ENCODE measurements at regions not wholly inside any gene's neighbourhood (a gene's known extent, or its start where the extent isn't known, plus 50 kb on each side); places are given as distances from the start of the nearest gene placed in this dataset.

GRCh38 chr10:59536167-59537014, 173.3 kb downstream of the SLC16A9 start:
- Mint-ChIP-seq H3K27ac (no peak overlapping the region), H3K9me3 (peaks cover 2 to 4% of the 10 kb centered on the region in 2 donors), H3K36me3 (ENCODE audit: insufficient read depth in 2 of 2) (no peaks in the 10 kb centered on the region), H3K4me3 (no peak overlapping the region), H3K27me3 (ENCODE audit: low read depth) (no peaks in the 10 kb centered on the region), H3K4me1 (ENCODE audit: low read depth) (no peaks in the 10 kb centered on the region)
- no peak for DNase-seq
- no peak for ATAC-seq (replicated peaks in 1 of 2)

- Mint-ChIP-seq H3K9me3 (no peaks in the 10 kb centered on the region), H3K36me3 (ENCODE audit: insufficient read depth in 2 of 2) (no peaks in the 10 kb centered on the region), H3K4me1 (ENCODE audit: low read depth) (no peaks in the 10 kb centered on the region), H3K4me3 (no peak overlapping the region), H3K27ac (no peak overlapping the region), H3K27me3 (ENCODE audit: low read depth) (no peaks in the 10 kb centered on the region)
- DNase-seq (no peak), ATAC-seq (replicated peaks in 1 of 2) (no peak)
These were observed 162.0 kb upstream of the FAM13C start for GRCh38 chr10:59524348-59524747.

- H3K27me3 Mint-ChIP-seq (ENCODE audit: low read depth) = no peaks in the 10 kb centered on the region
- ATAC-seq (replicated peaks in 1 of 2) = no peak
- peaks cover 1% of the 10 kb centered on the region in 2 donors for H3K9me3 Mint-ChIP-seq
- no peaks in the 10 kb centered on the region for H3K4me1 Mint-ChIP-seq (ENCODE audit: low read depth)
- peaks cover 0 to 1% of the 10 kb centered on the region in 2 donors for H3K36me3 Mint-ChIP-seq (ENCODE audit: insufficient read depth in 2 of 2)
- DNase-seq = no peak
- no peak overlapping the region for H3K27ac Mint-ChIP-seq
- no peak overlapping the region for H3K4me3 Mint-ChIP-seq
These were observed 161.5 kb upstream of the FAM13C start for GRCh38 chr10:59523851-59524250.

- peaks cover 0 to 1% of the 10 kb centered on the region in 2 donors for H3K36me3 Mint-ChIP-seq (ENCODE audit: insufficient read depth in 2 of 2)
- H3K27ac Mint-ChIP-seq = no peak overlapping the region
- DNase-seq (no peak), ATAC-seq (replicated peaks in 1 of 2) (no peak)
- no peaks in the 10 kb centered on the region for H3K27me3 Mint-ChIP-seq (ENCODE audit: low read depth)
- peaks cover 1% of the 10 kb centered on the region in 2 donors for H3K9me3 Mint-ChIP-seq
- H3K4me1 Mint-ChIP-seq (ENCODE audit: low read depth) = no peaks in the 10 kb centered on the region
- H3K4me3 Mint-ChIP-seq = no peak overlapping the region
These were observed 155.6 kb upstream of the FAM13C start for GRCh38 chr10:59517996-59518395.

- Mint-ChIP-seq H3K4me3 (no peak overlapping the region), H3K36me3 (ENCODE audit: insufficient read depth in 2 of 2) (peaks cover 0 to 1% of the 10 kb centered on the region in 2 donors), H3K4me1 (ENCODE audit: low read depth) (no peaks in the 10 kb centered on the region), H3K9me3 (peaks cover 1% of the 10 kb centered on the region in 2 donors), H3K27me3 (ENCODE audit: low read depth) (no peaks in the 10 kb centered on the region), H3K27ac (no peak overlapping the region)
- ATAC-seq (replicated peaks in 1 of 2) = no peak
- no peak for DNase-seq
These were observed 155.1 kb upstream of the FAM13C start for GRCh38 chr10:59517341-59517899.

- no peaks in the 10 kb centered on the region for H3K36me3 Mint-ChIP-seq (ENCODE audit: insufficient read depth in 2 of 2)
- ATAC-seq (replicated peaks in 1 of 2) = no peak
- H3K9me3 Mint-ChIP-seq = no peaks in the 10 kb centered on the region
- DNase-seq = no peak
- H3K4me1 Mint-ChIP-seq (ENCODE audit: low read depth) = no peaks in the 10 kb centered on the region
- H3K27ac Mint-ChIP-seq = no peak overlapping the region
- no peak overlapping the region for H3K4me3 Mint-ChIP-seq
- H3K27me3 Mint-ChIP-seq (ENCODE audit: low read depth) = no peaks in the 10 kb centered on the region
These were observed 151.2 kb upstream of the FAM13C start for GRCh38 chr10:59513558-59513957.

- no peak for DNase-seq
- H3K9me3 Mint-ChIP-seq = no peaks in the 10 kb centered on the region
- no peak overlapping the region for H3K4me3 Mint-ChIP-seq
- no peaks in the 10 kb centered on the region for H3K27me3 Mint-ChIP-seq (ENCODE audit: low read depth)
- H3K27ac Mint-ChIP-seq = no peak overlapping the region
- no peaks in the 10 kb centered on the region for H3K36me3 Mint-ChIP-seq (ENCODE audit: insufficient read depth in 2 of 2)
- no peaks in the 10 kb centered on the region for H3K4me1 Mint-ChIP-seq (ENCODE audit: low read depth)
- ATAC-seq (replicated peaks in 1 of 2) = no peak
These were observed 150.6 kb upstream of the FAM13C start for GRCh38 chr10:59512951-59513350.

GRCh38 chr10:59508956-59509355, 146.6 kb upstream of the FAM13C start:
- H3K27ac Mint-ChIP-seq = no peak overlapping the region
- no peaks in the 10 kb centered on the region for H3K9me3 Mint-ChIP-seq
- H3K4me1 Mint-ChIP-seq (ENCODE audit: low read depth) = no peaks in the 10 kb centered on the region
- DNase-seq = no peak
- no peak for ATAC-seq (replicated peaks in 1 of 2)
- no peaks in the 10 kb centered on the region for H3K27me3 Mint-ChIP-seq (ENCODE audit: low read depth)
- no peak overlapping the region for H3K4me3 Mint-ChIP-seq
- no peaks in the 10 kb centered on the region for H3K36me3 Mint-ChIP-seq (ENCODE audit: insufficient read depth in 2 of 2)

- no peak for ATAC-seq (replicated peaks in 1 of 2)
- H3K9me3 Mint-ChIP-seq = no peaks in the 10 kb centered on the region
- no peak for DNase-seq
- no peaks in the 10 kb centered on the region for H3K36me3 Mint-ChIP-seq (ENCODE audit: insufficient read depth in 2 of 2)
- no peaks in the 10 kb centered on the region for H3K4me1 Mint-ChIP-seq (ENCODE audit: low read depth)
- no peak overlapping the region for H3K4me3 Mint-ChIP-seq
- no peak overlapping the region for H3K27ac Mint-ChIP-seq
- H3K27me3 Mint-ChIP-seq (ENCODE audit: low read depth) = no peaks in the 10 kb centered on the region
These were observed 145.9 kb upstream of the FAM13C start for GRCh38 chr10:59508296-59508695.

GRCh38 chr10:59505926-59506325, 143.6 kb upstream of the FAM13C start:
- Mint-ChIP-seq H3K9me3 (no peaks in the 10 kb centered on the region), H3K27me3 (ENCODE audit: low read depth) (no peaks in the 10 kb centered on the region), H3K4me3 (no peak overlapping the region), H3K27ac (no peak overlapping the region), H3K36me3 (ENCODE audit: insufficient read depth in 2 of 2) (no peaks in the 10 kb centered on the region), H3K4me1 (ENCODE audit: low read depth) (no peaks in the 10 kb centered on the region)
- no peak for ATAC-seq (replicated peaks in 1 of 2)
- DNase-seq = no peak

GRCh38 chr10:59499460-59499859, 137.1 kb upstream of the FAM13C start:
- peaks cover 0 to 4% of the 10 kb centered on the region in 2 donors for H3K36me3 Mint-ChIP-seq (ENCODE audit: insufficient read depth in 2 of 2)
- H3K4me1 Mint-ChIP-seq (ENCODE audit: low read depth) = no peaks in the 10 kb centered on the region
- no peak for ATAC-seq (replicated peaks in 1 of 2)
- no peak overlapping the region for H3K4me3 Mint-ChIP-seq
- DNase-seq = no peak
- peaks cover 7 to 11% of the 10 kb centered on the region in 2 donors for H3K9me3 Mint-ChIP-seq
- no peak overlapping the region for H3K27ac Mint-ChIP-seq
- H3K27me3 Mint-ChIP-seq (ENCODE audit: low read depth) = no peaks in the 10 kb centered on the region

- H3K9me3 Mint-ChIP-seq = peaks cover 9 to 13% of the 10 kb centered on the region in 2 donors
- peaks cover 0 to 4% of the 10 kb centered on the region in 2 donors for H3K36me3 Mint-ChIP-seq (ENCODE audit: insufficient read depth in 2 of 2)
- ATAC-seq (replicated peaks in 1 of 2) (no peak), DNase-seq (no peak)
- H3K4me1 Mint-ChIP-seq (ENCODE audit: low read depth) = no peaks in the 10 kb centered on the region
- H3K4me3 Mint-ChIP-seq = no peak overlapping the region
- no peaks in the 10 kb centered on the region for H3K27me3 Mint-ChIP-seq (ENCODE audit: low read depth)
- H3K27ac Mint-ChIP-seq = no peak overlapping the region
These were observed 130.7 kb upstream of the FAM13C start for GRCh38 chr10:59493017-59493416.

- no peaks in the 10 kb centered on the region for H3K27me3 Mint-ChIP-seq (ENCODE audit: low read depth)
- H3K27ac Mint-ChIP-seq = no peak overlapping the region
- no peak overlapping the region for H3K4me3 Mint-ChIP-seq
- no peaks in the 10 kb centered on the region for H3K4me1 Mint-ChIP-seq (ENCODE audit: low read depth)
- ATAC-seq (replicated peaks in 1 of 2) = no peak
- no peak for DNase-seq
- H3K36me3 Mint-ChIP-seq (ENCODE audit: insufficient read depth in 2 of 2) = no peaks in the 10 kb centered on the region
- peaks cover 1 to 9% of the 10 kb centered on the region in 2 donors for H3K9me3 Mint-ChIP-seq
These were observed 117.1 kb upstream of the FAM13C start for GRCh38 chr10:59479426-59479825.

GRCh38 chr10:59470570-59470969, 108.2 kb upstream of the FAM13C start:
- no peaks in the 10 kb centered on the region for H3K27me3 Mint-ChIP-seq (ENCODE audit: low read depth)
- no peak overlapping the region for H3K4me3 Mint-ChIP-seq
- no peak for ATAC-seq (replicated peaks in 1 of 2)
- DNase-seq = no peak
- H3K27ac Mint-ChIP-seq = no peak overlapping the region
- H3K4me1 Mint-ChIP-seq (ENCODE audit: low read depth) = no peaks in the 10 kb centered on the region
- peaks cover 6 to 10% of the 10 kb centered on the region in 2 donors for H3K9me3 Mint-ChIP-seq
- H3K36me3 Mint-ChIP-seq (ENCODE audit: insufficient read depth in 2 of 2) = peaks cover 0 to 3% of the 10 kb centered on the region in 2 donors

Measured in activated T-cell treated with anti-CD3 and anti-CD28 coated beads, Interleukin-2, amount 50 U/mL, for 72 hours (primary cell).